ENCODE measurements at regions not wholly inside any gene's neighbourhood (a gene's known extent, or its start where the extent isn't known, plus 50 kb on each side); places are given as distances from the start of the nearest gene placed in this dataset.
"Not testable (repeated sequence)": the region's sequence is repeated elsewhere in the genome, so short reads cannot be mapped to it uniquely, and the experiment has no call there.

DNA sequence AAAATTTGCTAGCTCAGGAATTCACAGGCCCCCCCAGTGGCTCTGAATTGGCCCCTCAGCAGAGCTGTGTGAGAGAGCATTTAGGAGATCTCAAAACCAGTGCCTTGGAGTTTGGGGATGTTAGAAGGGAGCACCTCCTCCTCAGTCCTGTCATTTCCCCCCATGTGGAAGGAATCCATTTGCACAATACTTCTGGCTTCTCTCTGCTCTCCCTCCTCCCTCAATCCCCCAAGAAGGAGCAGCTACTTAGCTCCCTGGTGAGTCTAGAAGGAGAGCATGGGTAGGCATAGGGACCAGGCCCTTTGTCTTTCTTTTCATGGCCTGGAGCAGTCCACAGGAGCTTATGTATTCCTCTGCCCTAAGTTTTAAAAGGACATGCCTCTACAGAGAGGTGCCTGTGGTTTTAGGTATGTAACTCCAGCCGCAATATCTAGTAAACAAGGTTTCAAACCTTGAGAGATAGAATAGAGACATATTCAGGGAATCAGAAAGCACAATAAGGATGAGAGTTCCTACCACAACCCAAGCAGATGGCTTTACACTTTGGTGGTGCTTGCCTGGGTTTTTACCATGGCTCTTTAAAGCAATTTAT lies 199.4 kb downstream of the FCRL5 start:
- Histone ChIP-seq H3K27me3 (ENCODE audit: insufficient read depth, low read length, poor library complexity, severe bottlenecking) (no peaks in the 10 kb centered on the region), H3K9ac (ENCODE audit: low read depth, low read length, poor library complexity, severe bottlenecking) (no peak overlapping the region), H3K79me2 (ENCODE audit: insufficient read depth, low read length) (no peaks in the 10 kb centered on the region), H3K4me2 (ENCODE audit: low read depth, low read length, poor library complexity, severe bottlenecking) (no peak overlapping the region), H3K9me2 (replicated peaks; ENCODE audit: low read depth, low read length) (no peaks in the 10 kb centered on the region), H4K20me1 (ENCODE audit: insufficient read depth, low read length, poor library complexity, severe bottlenecking) (no peaks in the 10 kb centered on the region), H3F3A (ENCODE audit: low read depth) (0 out of 2 replicates have a peak, but pooled peaks cover 7% of the 10 kb centered on the region), H3K4me1 (ENCODE audit: insufficient read depth, low read length, poor library complexity, severe bottlenecking) (peaks cover 44% of the 10 kb centered on the region), H3K4me3 (ENCODE audit: low read length, poor library complexity, severe bottlenecking) (no peak overlapping the region), H3K9me3 (ENCODE audit: insufficient read depth, low read depth, low read length) (peaks cover under 1% of the 10 kb centered on the region; the same call in 1 of the 2 replicates), H2AFZ (ENCODE audit: low read length) (0 out of 2 replicates have a peak overlapping the region, but pooled peaks have one; percentile 14), H3K36me3 (ENCODE audit: insufficient read depth, low read length) (no peaks in the 10 kb centered on the region)
- TF ChIP-seq, protein P1, sequence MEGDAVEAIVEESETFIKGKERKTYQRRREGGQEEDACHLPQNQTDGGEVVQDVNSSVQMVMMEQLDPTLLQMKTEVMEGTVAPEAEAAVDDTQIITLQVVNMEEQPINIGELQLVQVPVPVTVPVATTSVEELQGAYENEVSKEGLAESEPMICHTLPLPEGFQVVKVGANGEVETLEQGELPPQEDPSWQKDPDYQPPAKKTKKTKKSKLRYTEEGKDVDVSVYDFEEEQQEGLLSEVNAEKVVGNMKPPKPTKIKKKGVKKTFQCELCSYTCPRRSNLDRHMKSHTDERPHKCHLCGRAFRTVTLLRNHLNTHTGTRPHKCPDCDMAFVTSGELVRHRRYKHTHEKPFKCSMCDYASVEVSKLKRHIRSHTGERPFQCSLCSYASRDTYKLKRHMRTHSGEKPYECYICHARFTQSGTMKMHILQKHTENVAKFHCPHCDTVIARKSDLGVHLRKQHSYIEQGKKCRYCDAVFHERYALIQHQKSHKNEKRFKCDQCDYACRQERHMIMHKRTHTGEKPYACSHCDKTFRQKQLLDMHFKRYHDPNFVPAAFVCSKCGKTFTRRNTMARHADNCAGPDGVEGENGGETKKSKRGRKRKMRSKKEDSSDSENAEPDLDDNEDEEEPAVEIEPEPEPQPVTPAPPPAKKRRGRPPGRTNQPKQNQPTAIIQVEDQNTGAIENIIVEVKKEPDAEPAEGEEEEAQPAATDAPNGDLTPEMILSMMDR (conservative IDR thresholded peaks at IDR 0.05; ENCODE audit: low read length), result no peak
- TF ChIP-seq EZH2phosphoT487 (IDR thresholded peaks at IDR 0.05; ENCODE audit: borderline replicate concordance), result no peak

DNA sequence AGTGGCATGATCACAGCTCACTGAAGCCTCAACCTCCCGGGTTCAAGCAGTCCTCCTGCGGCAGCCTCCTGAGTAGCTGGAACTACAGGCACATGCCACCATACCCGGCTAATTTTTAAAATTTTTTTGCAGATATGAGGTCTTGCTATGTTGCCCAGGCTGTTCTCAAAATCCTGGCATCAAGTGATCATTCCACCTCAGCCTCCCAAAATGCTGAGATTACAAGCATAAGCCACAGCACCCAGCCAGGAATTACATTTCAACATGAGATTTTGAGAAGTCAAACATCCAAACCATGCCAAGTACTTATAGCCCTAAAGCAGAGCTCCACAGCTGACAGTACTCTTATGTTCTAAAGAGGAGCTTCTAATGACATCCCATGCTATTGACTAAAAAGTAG lies 200.1 kb downstream of the FCRL5 start:
- peaks cover 3% of the 10 kb centered on the region; the same call in 1 of the 2 replicates for H3K9me3 ChIP-seq (ENCODE audit: insufficient read depth, low read depth, low read length)
- H3K27me3 ChIP-seq (ENCODE audit: insufficient read depth, low read length, poor library complexity, severe bottlenecking), result no peaks in the 10 kb centered on the region
- no peak overlapping the region for H3K4me2 ChIP-seq (ENCODE audit: low read depth, low read length, poor library complexity, severe bottlenecking)
- no peaks in the 10 kb centered on the region for H3K36me3 ChIP-seq (ENCODE audit: insufficient read depth, low read length)
- no peak overlapping the region for H3K9ac ChIP-seq (ENCODE audit: low read depth, low read length, poor library complexity, severe bottlenecking)
- H4K20me1 ChIP-seq (ENCODE audit: insufficient read depth, low read length, poor library complexity, severe bottlenecking), result no peaks in the 10 kb centered on the region
- H3F3A ChIP-seq (ENCODE audit: low read depth), result 0 out of 2 replicates have a peak, but pooled peaks cover 6% of the 10 kb centered on the region
- H3K9me2 ChIP-seq (replicated peaks; ENCODE audit: low read depth, low read length), result no peaks in the 10 kb centered on the region
- TF ChIP-seq, protein P1 (conservative IDR thresholded peaks at IDR 0.05; ENCODE audit: low read length), result no peak
- TF ChIP-seq EZH2phosphoT487 (IDR thresholded peaks at IDR 0.05; ENCODE audit: borderline replicate concordance), result no peak
- H3K79me2 ChIP-seq (ENCODE audit: insufficient read depth, low read length), result no peaks in the 10 kb centered on the region
- H3K4me3 ChIP-seq (ENCODE audit: low read length, poor library complexity, severe bottlenecking), result no peak overlapping the region
- H3K4me1 ChIP-seq (ENCODE audit: insufficient read depth, low read length, poor library complexity, severe bottlenecking), result peaks cover 37% of the 10 kb centered on the region
- no peak overlapping the region for H2AFZ ChIP-seq (ENCODE audit: low read length)

DNA sequence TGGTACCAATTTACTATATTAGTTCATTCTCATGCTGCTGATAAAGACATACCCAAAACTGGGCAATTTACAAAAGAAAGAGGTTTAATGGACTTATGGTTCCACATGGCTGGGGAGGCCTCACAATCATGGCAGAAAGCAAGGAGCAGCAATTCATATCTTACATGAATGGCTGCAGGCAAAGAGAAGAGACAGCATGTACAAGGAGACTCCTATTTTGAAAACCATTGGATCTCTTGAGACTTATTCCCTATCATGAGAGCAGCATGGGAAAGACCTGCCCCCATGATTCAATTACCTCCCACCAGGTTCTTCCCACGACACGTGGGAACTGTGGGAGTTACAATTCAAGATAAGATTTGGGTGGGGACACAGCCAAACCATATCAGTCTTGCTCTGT lies 200.5 kb downstream of the FCRL5 start:
- H3K4me2 ChIP-seq (ENCODE audit: low read depth, low read length, poor library complexity, severe bottlenecking); H4K20me1 ChIP-seq (ENCODE audit: insufficient read depth, low read length, poor library complexity, severe bottlenecking); H2AFZ ChIP-seq (ENCODE audit: low read length); H3K36me3 ChIP-seq (ENCODE audit: insufficient read depth, low read length); H3K9me2 ChIP-seq (replicated peaks; ENCODE audit: low read depth, low read length); H3K27me3 ChIP-seq (ENCODE audit: insufficient read depth, low read length, poor library complexity, severe bottlenecking); H3F3A ChIP-seq (ENCODE audit: low read depth); H3K9me3 ChIP-seq (ENCODE audit: insufficient read depth, low read depth, low read length); H3K4me3 ChIP-seq (ENCODE audit: low read length, poor library complexity, severe bottlenecking); H3K9ac ChIP-seq (ENCODE audit: low read depth, low read length, poor library complexity, severe bottlenecking); H3K79me2 ChIP-seq (ENCODE audit: insufficient read depth, low read length): not testable (repeated sequence)
- H3K4me1 ChIP-seq (ENCODE audit: insufficient read depth, low read length, poor library complexity, severe bottlenecking), result peaks cover 33% of the 10 kb centered on the region

Measured in Loucy (cell line).